ENCODE measurements at regions not wholly inside any gene's neighbourhood (a gene's known extent, or its start where the extent isn't known, plus 50 kb on each side); places are given as distances from the start of the nearest gene placed in this dataset.

- H3K36me3 ChIP-seq, result no peaks in the 10 kb centered on the region
- no peak overlapping the region for H3K4me3 ChIP-seq
- intact Hi-C loops (cut with DNase I; ENCODE audit: low total_unique reads), result no loop called here
- WGBS, 5 donors, result 91 to 100% (median 95%) methylated on average over 2 of the region's 2 CpGs
- TF ChIP-seq, protein P1, sequence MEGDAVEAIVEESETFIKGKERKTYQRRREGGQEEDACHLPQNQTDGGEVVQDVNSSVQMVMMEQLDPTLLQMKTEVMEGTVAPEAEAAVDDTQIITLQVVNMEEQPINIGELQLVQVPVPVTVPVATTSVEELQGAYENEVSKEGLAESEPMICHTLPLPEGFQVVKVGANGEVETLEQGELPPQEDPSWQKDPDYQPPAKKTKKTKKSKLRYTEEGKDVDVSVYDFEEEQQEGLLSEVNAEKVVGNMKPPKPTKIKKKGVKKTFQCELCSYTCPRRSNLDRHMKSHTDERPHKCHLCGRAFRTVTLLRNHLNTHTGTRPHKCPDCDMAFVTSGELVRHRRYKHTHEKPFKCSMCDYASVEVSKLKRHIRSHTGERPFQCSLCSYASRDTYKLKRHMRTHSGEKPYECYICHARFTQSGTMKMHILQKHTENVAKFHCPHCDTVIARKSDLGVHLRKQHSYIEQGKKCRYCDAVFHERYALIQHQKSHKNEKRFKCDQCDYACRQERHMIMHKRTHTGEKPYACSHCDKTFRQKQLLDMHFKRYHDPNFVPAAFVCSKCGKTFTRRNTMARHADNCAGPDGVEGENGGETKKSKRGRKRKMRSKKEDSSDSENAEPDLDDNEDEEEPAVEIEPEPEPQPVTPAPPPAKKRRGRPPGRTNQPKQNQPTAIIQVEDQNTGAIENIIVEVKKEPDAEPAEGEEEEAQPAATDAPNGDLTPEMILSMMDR (IDR thresholded peaks at IDR 0.05), result no peak
- no peak for TF ChIP-seq POLR2A (IDR thresholded peaks at IDR 0.05)
- no peak for TF ChIP-seq POLR2AphosphoS5 (IDR thresholded peaks at IDR 0.05)
- TF ChIP-seq EP300 (IDR thresholded peaks at IDR 0.05), result no peak
- peaks cover 0 to 6% (median 5%) of the 10 kb centered on the region in 4 donors for H3K9me3 ChIP-seq
- peaks cover 0 to 19% (median 4%) of the 10 kb centered on the region in 4 donors for H3K4me1 ChIP-seq
- H3K27ac ChIP-seq, result no peak overlapping the region
- DNase-seq, result no peak
- H3K27me3 ChIP-seq, result no peaks in the 10 kb centered on the region
Observed at GRCh38 chr5:14003513-14003912, 59.0 kb upstream of the DNAH5 start.

DNA sequence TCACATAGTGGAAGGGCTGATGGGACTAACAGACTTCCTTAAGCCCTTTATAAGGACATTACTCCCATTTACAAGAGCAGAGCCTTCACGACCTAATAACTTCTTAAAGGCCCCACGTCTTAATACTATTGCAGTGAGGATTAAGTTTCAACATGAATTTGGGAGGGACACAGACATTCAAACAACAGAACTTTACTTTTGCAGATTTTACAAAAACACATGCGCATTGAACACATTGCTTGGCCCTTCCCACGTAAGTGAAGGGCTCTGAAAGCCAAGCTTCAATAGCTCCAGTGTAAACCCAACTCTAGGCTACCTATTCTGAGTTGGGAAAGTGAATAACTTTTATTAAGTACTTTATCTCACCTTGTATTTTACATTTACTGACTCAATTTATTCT is 53.8 kb upstream of the DNAH5 start:
- H3K9me3 ChIP-seq, result peaks cover 0 to 12% (median 9%) of the 10 kb centered on the region in 4 donors
- H3K27ac ChIP-seq, result no peak overlapping the region
- no peaks in the 10 kb centered on the region for H3K4me1 ChIP-seq
- WGBS, 5 donors, result 49 to 79% (median 61%) methylated on average over 4 of the region's 4 CpGs
- TF ChIP-seq EP300 (IDR thresholded peaks at IDR 0.05), result no peak
- TF ChIP-seq POLR2A (IDR thresholded peaks at IDR 0.05), result no peak
- TF ChIP-seq POLR2AphosphoS5 (IDR thresholded peaks at IDR 0.05), result no peak
- TF ChIP-seq, protein P1 (IDR thresholded peaks at IDR 0.05), result no peak
- intact Hi-C loops (cut with DNase I; ENCODE audit: low total_unique reads), result no loop called here
- no peak for DNase-seq
- no peak overlapping the region for H3K4me3 ChIP-seq
- no peaks in the 10 kb centered on the region for H3K27me3 ChIP-seq
- H3K36me3 ChIP-seq, result no peaks in the 10 kb centered on the region

DNA sequence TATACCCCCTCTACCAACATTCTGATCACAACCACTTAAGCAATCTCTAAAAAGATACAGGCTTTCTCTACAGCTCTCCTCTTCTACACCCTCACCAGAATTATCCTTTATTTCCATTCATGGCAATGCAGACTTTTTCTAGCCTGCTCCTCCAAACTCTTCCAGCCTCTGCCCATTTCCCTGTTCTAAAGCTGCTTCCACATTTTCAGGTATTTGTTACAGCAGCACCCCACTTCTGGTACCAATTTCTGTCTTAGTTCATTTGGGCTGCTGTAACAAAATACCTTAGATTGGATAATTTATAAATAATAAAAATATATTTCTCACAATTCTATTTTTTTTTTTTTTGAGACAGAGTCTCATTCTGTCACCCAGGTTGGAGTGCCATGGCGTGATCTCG is 53.0 kb upstream of the DNAH5 start:
- no peak overlapping the region for H3K27ac ChIP-seq
- 91 to 100% (median 96%) methylated on average over 2 of the region's 2 CpGs for WGBS, 5 donors
- H3K9me3 ChIP-seq, result peaks cover 0 to 12% (median 9%) of the 10 kb centered on the region in 4 donors
- H3K4me1 ChIP-seq, result no peaks in the 10 kb centered on the region
- H3K27me3 ChIP-seq, result no peaks in the 10 kb centered on the region
- no peaks in the 10 kb centered on the region for H3K36me3 ChIP-seq
- TF ChIP-seq POLR2A (IDR thresholded peaks at IDR 0.05), result no peak
- no peak for TF ChIP-seq POLR2AphosphoS5 (IDR thresholded peaks at IDR 0.05)
- no peak for TF ChIP-seq EP300 (IDR thresholded peaks at IDR 0.05)
- TF ChIP-seq, protein P1 (IDR thresholded peaks at IDR 0.05), result no peak
- H3K4me3 ChIP-seq, result no peak overlapping the region
- no peak for DNase-seq
- intact Hi-C loops (cut with DNase I; ENCODE audit: low total_unique reads), result no loop called here

- WGBS, 5 donors, result 59 to 69% (median 63%) methylated on average over 9 of the region's 9 CpGs
- H3K9me3 ChIP-seq, result peaks cover 0 to 12% (median 9%) of the 10 kb centered on the region in 4 donors
- H3K27ac ChIP-seq, result no peak overlapping the region
- H3K4me3 ChIP-seq, result no peak overlapping the region
- intact Hi-C loops (cut with DNase I; ENCODE audit: low total_unique reads), result no loop called here
- TF ChIP-seq POLR2A (IDR thresholded peaks at IDR 0.05), result no peak
- no peak for TF ChIP-seq EP300 (IDR thresholded peaks at IDR 0.05)
- TF ChIP-seq, protein P1 (IDR thresholded peaks at IDR 0.05), result no peak
- no peak for TF ChIP-seq POLR2AphosphoS5 (IDR thresholded peaks at IDR 0.05)
- no peaks in the 10 kb centered on the region for H3K36me3 ChIP-seq
- H3K4me1 ChIP-seq, result no peaks in the 10 kb centered on the region
- no peaks in the 10 kb centered on the region for H3K27me3 ChIP-seq
- peak in 1 of 2 donors; percentile 34 for DNase-seq
Observed at GRCh38 chr5:13994621-13995253, 50.2 kb upstream of the DNAH5 start.
